CD4-positive, alpha-beta T cell (primary cell): ENCODE measurements at regions not wholly inside any gene's neighbourhood (a gene's known extent, or its start where the extent isn't known, plus 50 kb on each side); places are given as distances from the start of the nearest gene placed in this dataset.

Source experiments
- ATAC-seq: fragments of 200-7000 bp; cut with Tn5 transposase; one replicate; pipeline ENCODE4 v1.10.0; 2022; ENCODE audit warnings: mild to moderate bottlenecking; ENCODE audit not compliant: poor library complexity
- CTCF ChIA-PET: fragments of 350-600 bp; sonication (Branson Sonifier 250); formaldehyde crosslinking; loops from one replicate; lab custom pipeline; 2021; ENCODE audit warnings: antibody characterized with exemption, inconsistent platforms; lab: Charles Lee
- POLR2A ChIA-PET: fragments of 350-600 bp; sonication (Branson Sonifier 250); formaldehyde crosslinking; loops from one replicate; lab custom pipeline; 2021; ENCODE audit warnings: antibody characterized with exemption, inconsistent platforms; lab: Charles Lee
- DNase-seq, 14 experiments: peaks; one replicate each; pipeline ENCODE4 v3.0.0-alpha.2; 2013 to 2020; ENCODE audit warnings: mixed read lengths in 2 of 14
- H3K27ac ChIP-seq, 2 donors: one replicate each; pipeline versions ENCODE4 v1.5.1 to v1.7.0; 2013; ENCODE audit warnings: low read length in 2 of 2, low read depth in 1 of 2, mild to moderate bottlenecking in 1 of 2
- H3K27me3 ChIP-seq, 2 experiments: 1 replicate in 1 of 2; 2 replicates in 1 of 2; pipeline versions ENCODE4 v1.6.1 to v1.7.0; 2013; ENCODE audit warnings: low read length in 2 of 2, control low read depth in 1 of 2, mild to moderate bottlenecking in 1 of 2, moderate library complexity in 1 of 2; ENCODE audit not compliant: insufficient read depth in 2 of 2, control insufficient read depth in 1 of 2
- H3K36me3 ChIP-seq: one replicate; pipeline ENCODE4 v1.6.1; 2013; ENCODE audit warnings: low read length, control low read depth; ENCODE audit not compliant: insufficient read depth
- H3K4me1 ChIP-seq: one replicate; pipeline ENCODE4 v1.6.1; 2013; ENCODE audit warnings: low read length, control low read depth; ENCODE audit not compliant: insufficient read depth
- H3K4me3 ChIP-seq: one replicate; pipeline ENCODE4 v1.5.1; 2013; ENCODE audit warnings: mild to moderate bottlenecking, low read length, moderate library complexity
- H3K9me3 ChIP-seq, 2 experiments: 1 replicate in 1 of 2; 2 replicates in 1 of 2; pipeline versions ENCODE4 v1.6.1 to v1.7.0; 2013; ENCODE audit warnings: low read length in 2 of 2, mild to moderate bottlenecking in 2 of 2, control low read depth in 1 of 2, moderate library complexity in 1 of 2; ENCODE audit not compliant: control insufficient read depth in 1 of 2, insufficient read depth in 1 of 2
- H3K27ac Mint-ChIP-seq: one replicate; pipeline ENCODE4 v1.8.0; 2020; ENCODE audit warnings: mixed read lengths
- H3K27me3 Mint-ChIP-seq: one replicate; pipeline ENCODE4 v1.8.0; 2021; ENCODE audit warnings: mixed read lengths
- H3K36me3 Mint-ChIP-seq: one replicate; pipeline ENCODE4 v1.8.0; 2021; ENCODE audit warnings: low read depth, mixed read lengths
- H3K4me1 Mint-ChIP-seq: one replicate; pipeline ENCODE4 v1.8.0; 2021; ENCODE audit warnings: low read depth, mixed read lengths
- H3K4me3 Mint-ChIP-seq: one replicate; pipeline ENCODE4 v1.8.0; 2020; ENCODE audit warnings: mild to moderate bottlenecking, mixed read lengths
- H3K9me3 Mint-ChIP-seq: one replicate; pipeline ENCODE4 v1.8.0; 2020; ENCODE audit warnings: mixed read lengths
- intact Hi-C, 2 experiments: fragments of 100-400 bp; cut with DNase I in 1 of 2; cut with micrococcal nuclease in 1 of 2; formaldehyde crosslinking; loops; one replicate each; pipeline versions ENCODE4 v1.15.1 to v1.9.0; 2023 to 2025; cut with DNase I, micrococcal nuclease
- TF ChIP-seq, protein P1 (sequence below): fragments of 200-600 bp; IDR thresholded peaks from one replicate; pipeline ENCODE4 v1.8.0; 2022; ENCODE audit warnings: antibody characterized with exemption, mild to moderate bottlenecking

DNA sequence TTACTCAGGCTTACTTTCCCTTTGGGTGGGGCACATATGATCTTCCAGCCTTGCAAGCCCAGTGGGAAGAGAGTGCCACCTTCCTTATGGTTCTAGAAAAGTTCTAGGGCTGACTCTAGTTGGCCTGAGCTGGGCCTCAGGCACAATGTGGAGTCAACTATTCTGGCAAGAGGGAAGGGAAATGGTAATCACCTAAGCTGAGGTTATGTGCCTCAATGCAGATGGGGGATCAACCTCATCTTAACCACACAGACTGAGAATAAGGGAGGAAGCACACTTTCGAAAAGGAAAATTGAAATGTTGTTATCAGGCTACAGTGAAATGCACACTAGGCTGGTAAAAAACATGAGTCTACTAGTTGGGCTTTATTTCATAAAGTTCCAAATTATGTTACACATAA lies 77.5 kb upstream of the RMST start:
- peaks cover 2% of the 10 kb centered on the region for H3K9me3 Mint-ChIP-seq
- ChIA-PET CTCF (no interaction called here), POLR2A (no interaction called here)
- H3K4me3 Mint-ChIP-seq: no peak overlapping the region
- H3K36me3 ChIP-seq: no peaks in the 10 kb centered on the region
- H3K27ac Mint-ChIP-seq: no peak overlapping the region
- intact Hi-C loops: no loop called here
- H3K36me3 Mint-ChIP-seq: no peaks in the 10 kb centered on the region
- H3K4me1 Mint-ChIP-seq: no peaks in the 10 kb centered on the region
- DNase-seq: no peak
- ATAC-seq: no peak
- no peaks in the 10 kb centered on the region for H3K9me3 ChIP-seq
- no peaks in the 10 kb centered on the region for H3K27me3 ChIP-seq
- TF ChIP-seq, protein P1, sequence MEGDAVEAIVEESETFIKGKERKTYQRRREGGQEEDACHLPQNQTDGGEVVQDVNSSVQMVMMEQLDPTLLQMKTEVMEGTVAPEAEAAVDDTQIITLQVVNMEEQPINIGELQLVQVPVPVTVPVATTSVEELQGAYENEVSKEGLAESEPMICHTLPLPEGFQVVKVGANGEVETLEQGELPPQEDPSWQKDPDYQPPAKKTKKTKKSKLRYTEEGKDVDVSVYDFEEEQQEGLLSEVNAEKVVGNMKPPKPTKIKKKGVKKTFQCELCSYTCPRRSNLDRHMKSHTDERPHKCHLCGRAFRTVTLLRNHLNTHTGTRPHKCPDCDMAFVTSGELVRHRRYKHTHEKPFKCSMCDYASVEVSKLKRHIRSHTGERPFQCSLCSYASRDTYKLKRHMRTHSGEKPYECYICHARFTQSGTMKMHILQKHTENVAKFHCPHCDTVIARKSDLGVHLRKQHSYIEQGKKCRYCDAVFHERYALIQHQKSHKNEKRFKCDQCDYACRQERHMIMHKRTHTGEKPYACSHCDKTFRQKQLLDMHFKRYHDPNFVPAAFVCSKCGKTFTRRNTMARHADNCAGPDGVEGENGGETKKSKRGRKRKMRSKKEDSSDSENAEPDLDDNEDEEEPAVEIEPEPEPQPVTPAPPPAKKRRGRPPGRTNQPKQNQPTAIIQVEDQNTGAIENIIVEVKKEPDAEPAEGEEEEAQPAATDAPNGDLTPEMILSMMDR: no peak
- H3K4me3 ChIP-seq: no peak overlapping the region
- H3K27ac ChIP-seq: no peak overlapping the region
- H3K4me1 ChIP-seq: no peaks in the 10 kb centered on the region
- H3K27me3 Mint-ChIP-seq: no peaks in the 10 kb centered on the region

DNA sequence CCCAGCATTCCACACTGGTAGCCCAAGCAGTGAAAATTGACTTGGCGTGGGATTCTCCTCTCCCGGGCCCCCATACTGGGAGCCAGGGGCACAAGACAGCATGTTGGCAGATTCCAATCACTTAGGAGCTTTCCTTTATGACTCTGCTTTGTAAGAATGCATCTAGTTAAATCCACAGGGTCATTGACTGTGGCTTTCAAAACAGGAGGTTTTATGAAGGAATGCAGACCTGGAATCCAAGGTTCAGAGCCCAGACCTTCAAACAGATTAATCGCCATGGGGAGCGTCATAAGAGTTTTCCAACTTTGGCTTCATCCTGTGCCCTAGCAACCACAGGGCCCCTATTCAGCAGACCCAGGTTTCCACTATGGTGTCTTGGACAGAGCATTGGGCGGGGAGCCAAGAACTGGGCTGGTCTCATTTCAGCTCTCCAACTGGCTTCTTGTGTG lies 76.4 kb upstream of the RMST start:
- H3K4me1 ChIP-seq: no peaks in the 10 kb centered on the region
- H3K36me3 Mint-ChIP-seq: no peaks in the 10 kb centered on the region
- H3K9me3 Mint-ChIP-seq: peaks cover 2% of the 10 kb centered on the region
- H3K4me1 Mint-ChIP-seq: no peaks in the 10 kb centered on the region
- H3K4me3 ChIP-seq: no peak overlapping the region
- no peaks in the 10 kb centered on the region for H3K9me3 ChIP-seq
- TF ChIP-seq, protein P1: no peak
- H3K27ac ChIP-seq: no peak overlapping the region
- no peaks in the 10 kb centered on the region for H3K36me3 ChIP-seq
- ChIA-PET CTCF (no interaction called here), POLR2A (no interaction called here)
- intact Hi-C loops: no loop called here
- DNase-seq (no peak), ATAC-seq (no peak)
- no peak overlapping the region for H3K4me3 Mint-ChIP-seq
- no peaks in the 10 kb centered on the region for H3K27me3 ChIP-seq
- no peak overlapping the region for H3K27ac Mint-ChIP-seq
- no peaks in the 10 kb centered on the region for H3K27me3 Mint-ChIP-seq

DNA sequence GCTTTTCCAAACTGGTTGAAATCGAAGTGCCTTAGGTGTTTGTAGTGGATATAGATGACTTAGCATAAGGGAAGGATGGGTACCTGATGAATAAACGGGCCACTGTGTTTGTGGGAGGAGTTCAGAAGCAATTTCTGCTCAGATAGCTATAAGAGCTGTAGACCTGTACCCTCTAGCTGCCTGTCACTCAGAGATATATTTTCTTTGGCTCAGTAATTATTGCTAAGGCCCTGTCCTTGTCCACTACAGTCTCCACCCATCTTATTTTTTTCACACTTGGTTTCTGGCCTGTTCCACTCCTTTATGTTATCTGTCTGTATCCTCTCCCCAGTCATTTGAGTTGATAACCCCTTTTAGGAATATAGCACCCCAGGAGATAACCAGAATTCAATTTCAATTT lies 74.8 kb upstream of the RMST start:
- ChIA-PET CTCF (no interaction called here), POLR2A (no interaction called here)
- peaks cover 2% of the 10 kb centered on the region for H3K9me3 Mint-ChIP-seq
- no peaks in the 10 kb centered on the region for H3K4me1 Mint-ChIP-seq
- H3K36me3 Mint-ChIP-seq: no peaks in the 10 kb centered on the region
- ATAC-seq: no peak
- H3K27me3 Mint-ChIP-seq: peaks cover 5% of the 10 kb centered on the region
- intact Hi-C loops: no loop called here
- Histone ChIP-seq H3K27me3 (no peaks in the 10 kb centered on the region), H3K4me3 (no peak overlapping the region), H3K9me3 (no peaks in the 10 kb centered on the region), H3K4me1 (no peaks in the 10 kb centered on the region), H3K36me3 (no peaks in the 10 kb centered on the region), H3K27ac (no peak overlapping the region)
- H3K4me3 Mint-ChIP-seq: no peak overlapping the region
- TF ChIP-seq, protein P1: no peak
- no peak overlapping the region for H3K27ac Mint-ChIP-seq
- DNase-seq: no peak
